Upper lobe of left lung (tissue), 6 donors: ENCODE measurements at regions not wholly inside any gene's neighbourhood (a gene's known extent, or its start where the extent isn't known, plus 50 kb on each side); places are given as distances from the start of the nearest gene placed in this dataset.

ENCODE experiments used
- ATAC-seq, 2 donors: fragments of 200-7000 bp; cut with Tn5 transposase; one replicate each; pipeline ENCODE4 v1.9.1; 2022; ENCODE audit warnings: mild to moderate bottlenecking in 2 of 2, moderate library complexity in 2 of 2; ENCODE audit not compliant: low FRiP score in 2 of 2
- DNase-seq, 2 donors: peaks; one replicate each; pipeline ENCODE4 v3.0.0-alpha.2; 2019 to 2020
- H3K27ac ChIP-seq, 4 donors: fragments of 200-600 bp; sonication (generic); one replicate each; pipeline ENCODE4 v1.5.1; 2016 to 2019
- H3K27me3 ChIP-seq, 4 donors: fragments of 200-600 bp; sonication (generic); one replicate each; pipeline ENCODE4 v1.5.1; 2017 to 2019
- H3K36me3 ChIP-seq, 4 donors: fragments of 200-600 bp; sonication (generic); one replicate each; pipeline ENCODE4 v1.5.1; 2016 to 2019
- H3K4me1 ChIP-seq, 4 donors: fragments of 200-600 bp; sonication (generic); one replicate each; pipeline ENCODE4 v1.5.1; 2018 to 2019
- H3K4me3 ChIP-seq, 4 donors: fragments of 200-600 bp; sonication (generic); one replicate each; pipeline ENCODE4 v1.5.1; 2017 to 2019; ENCODE audit warnings: mild to moderate bottlenecking in 2 of 4, moderate library complexity in 1 of 4
- H3K9me3 ChIP-seq, 4 donors: fragments of 200-600 bp; sonication (generic); one replicate each; pipeline ENCODE4 v1.5.1; 2018 to 2019
- EP300 ChIP-seq, 4 donors: sonication (generic); formaldehyde crosslinking; IDR thresholded peaks; one replicate each; pipeline ENCODE4 v1.5.1; 2017; ENCODE audit warnings: antibody characterized with exemption in 4 of 4, control low read depth in 2 of 4
- POLR2A ChIP-seq, 4 donors: fragments of 450-650 bp; IDR thresholded peaks; one replicate each; pipeline ENCODE4 v1.5.1; 2016 to 2017; ENCODE audit warnings: antibody characterized with exemption in 4 of 4, mild to moderate bottlenecking in 2 of 4
- POLR2AphosphoS5 ChIP-seq, 2 donors: sonication (generic); formaldehyde crosslinking; IDR thresholded peaks; one replicate each; pipeline ENCODE4 v1.5.1; 2017; ENCODE audit warnings: antibody characterized with exemption in 2 of 2
- WGBS, 2 donors: methylation state at CpG; one replicate each; pipeline ENCODE4 v1.1.5; 2017 to 2018; 5-methylcytosine and 5-hydroxymethylcytosine counted together
- TF ChIP-seq, protein P1 (sequence below), 6 experiments: fragments of 450-650 bp in 4 of 6; fragments of 200-600 bp in 2 of 6; sonication (generic) in 2 of 6; IDR thresholded peaks; one replicate each; pipeline ENCODE4 v1.5.1; 2016 to 2019; ENCODE audit warnings: antibody characterized with exemption in 6 of 6
- donor health status: DM: no; HTN: no; CAD: no; lungs with moderate emphysema.
- donor health status: DM: no; HTN: yes; CAD: no; lungs with severe emphysema.

DNA sequence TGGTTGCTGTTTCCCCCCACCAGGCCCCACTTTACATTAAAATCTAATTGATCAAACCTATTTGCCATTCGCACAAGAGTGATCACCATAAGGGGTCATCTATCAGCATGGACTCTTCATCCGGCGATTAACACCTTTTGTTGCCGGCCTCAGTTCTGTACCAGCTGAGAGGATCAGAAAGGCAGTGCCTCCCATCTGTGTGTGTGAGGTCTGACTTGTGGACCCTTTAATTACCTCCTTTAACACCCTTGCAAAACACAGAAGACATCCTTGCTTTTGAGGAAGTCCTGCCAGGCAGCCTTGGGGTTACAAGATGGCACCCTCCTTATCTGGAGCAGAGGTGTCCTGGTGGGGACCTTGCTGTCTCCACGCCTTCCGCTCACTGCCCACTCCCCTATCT, 77.2 kb upstream of the IRX3 start:
- Histone ChIP-seq H3K4me1 (no peaks in the 10 kb centered on the region), H3K9me3 (no peaks in the 10 kb centered on the region), H3K4me3 (no peak overlapping the region), H3K27ac (no peak overlapping the region), H3K27me3 (no peaks in the 10 kb centered on the region), H3K36me3 (no peaks in the 10 kb centered on the region)
- ATAC-seq (no peak), DNase-seq (no peak)
- TF ChIP-seq POLR2A (IDR thresholded peaks at IDR 0.05) (no peak), POLR2AphosphoS5 (IDR thresholded peaks at IDR 0.05) (no peak), EP300 (IDR thresholded peaks at IDR 0.05) (no peak)
- TF ChIP-seq, protein P1, sequence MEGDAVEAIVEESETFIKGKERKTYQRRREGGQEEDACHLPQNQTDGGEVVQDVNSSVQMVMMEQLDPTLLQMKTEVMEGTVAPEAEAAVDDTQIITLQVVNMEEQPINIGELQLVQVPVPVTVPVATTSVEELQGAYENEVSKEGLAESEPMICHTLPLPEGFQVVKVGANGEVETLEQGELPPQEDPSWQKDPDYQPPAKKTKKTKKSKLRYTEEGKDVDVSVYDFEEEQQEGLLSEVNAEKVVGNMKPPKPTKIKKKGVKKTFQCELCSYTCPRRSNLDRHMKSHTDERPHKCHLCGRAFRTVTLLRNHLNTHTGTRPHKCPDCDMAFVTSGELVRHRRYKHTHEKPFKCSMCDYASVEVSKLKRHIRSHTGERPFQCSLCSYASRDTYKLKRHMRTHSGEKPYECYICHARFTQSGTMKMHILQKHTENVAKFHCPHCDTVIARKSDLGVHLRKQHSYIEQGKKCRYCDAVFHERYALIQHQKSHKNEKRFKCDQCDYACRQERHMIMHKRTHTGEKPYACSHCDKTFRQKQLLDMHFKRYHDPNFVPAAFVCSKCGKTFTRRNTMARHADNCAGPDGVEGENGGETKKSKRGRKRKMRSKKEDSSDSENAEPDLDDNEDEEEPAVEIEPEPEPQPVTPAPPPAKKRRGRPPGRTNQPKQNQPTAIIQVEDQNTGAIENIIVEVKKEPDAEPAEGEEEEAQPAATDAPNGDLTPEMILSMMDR (IDR thresholded peaks at IDR 0.05) = no peak
- 84 to 90% methylated on average over 6 of the region's 6 CpGs for WGBS, 2 donors

DNA sequence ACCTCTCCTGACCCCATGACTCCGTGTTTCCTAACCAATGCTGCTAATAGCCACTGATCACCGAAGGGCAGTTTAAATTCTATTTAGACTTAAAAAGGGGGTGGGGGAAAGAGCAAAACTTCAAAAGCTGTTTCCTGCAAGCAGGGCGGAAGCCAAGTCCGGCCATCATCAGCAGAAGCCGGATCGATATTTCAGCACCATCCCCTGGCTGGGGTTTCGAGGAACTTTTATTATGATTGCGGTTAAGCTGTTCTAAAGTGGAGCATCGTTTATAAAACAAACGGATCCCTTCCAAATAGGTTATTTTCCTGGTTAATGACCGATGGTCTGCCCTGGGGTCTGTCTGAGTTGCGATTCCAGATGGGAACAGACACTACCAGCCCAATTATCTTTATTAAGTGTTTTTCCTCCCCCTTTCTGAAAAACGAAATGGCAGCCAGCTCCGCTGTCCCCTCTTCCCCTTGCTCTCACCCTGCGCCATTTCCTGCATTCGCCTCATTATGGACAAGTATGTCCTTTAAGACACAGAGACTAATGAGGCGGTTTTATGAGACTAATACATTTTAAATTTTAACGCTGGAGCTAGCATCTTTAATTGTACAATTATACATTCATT, 76.1 kb upstream of the IRX3 start:
- no peak overlapping the region for H3K27ac ChIP-seq
- H3K36me3 ChIP-seq = no peaks in the 10 kb centered on the region
- no peaks in the 10 kb centered on the region for H3K27me3 ChIP-seq
- H3K4me3 ChIP-seq = no peak overlapping the region
- no peak for DNase-seq
- ATAC-seq = no peak
- H3K9me3 ChIP-seq = no peaks in the 10 kb centered on the region
- 46 to 49% methylated on average over 18 of the region's 18 CpGs for WGBS, 2 donors
- TF ChIP-seq POLR2A (IDR thresholded peaks at IDR 0.05) = no peak
- no peak for TF ChIP-seq EP300 (IDR thresholded peaks at IDR 0.05)
- TF ChIP-seq POLR2AphosphoS5 (IDR thresholded peaks at IDR 0.05) = no peak
- TF ChIP-seq, protein P1 (IDR thresholded peaks at IDR 0.05) = no peak
- no peaks in the 10 kb centered on the region for H3K4me1 ChIP-seq

DNA sequence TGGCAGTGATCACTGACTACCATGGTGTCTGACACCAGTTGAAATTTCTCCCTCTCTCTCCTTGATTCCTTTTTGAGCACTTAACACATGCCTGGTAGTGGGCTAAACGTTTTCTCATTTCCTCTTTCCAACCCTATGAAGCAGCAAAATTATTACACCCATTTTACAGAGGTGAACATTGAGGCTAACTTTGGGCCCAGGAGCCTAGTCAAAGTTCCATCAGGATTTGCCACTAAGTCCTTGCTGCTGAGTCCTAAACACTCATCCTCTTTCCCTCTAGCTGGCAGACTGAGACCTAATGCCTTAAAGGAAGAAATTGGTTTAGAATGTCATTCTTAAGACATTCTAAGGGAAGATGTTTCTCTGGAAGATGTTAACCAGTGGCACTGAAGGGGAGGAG, 74.7 kb upstream of the IRX3 start:
- no peaks in the 10 kb centered on the region for H3K4me1 ChIP-seq
- H3K4me3 ChIP-seq = no peak overlapping the region
- TF ChIP-seq, protein P1 (IDR thresholded peaks at IDR 0.05) = no peak
- no peak for TF ChIP-seq EP300 (IDR thresholded peaks at IDR 0.05)
- no peaks in the 10 kb centered on the region for H3K9me3 ChIP-seq
- WGBS, 2 donors = 27 to 31% methylated on average over 1 of the region's 1 CpG
- ATAC-seq (no peak), DNase-seq (no peak)
- no peak overlapping the region for H3K27ac ChIP-seq
- no peaks in the 10 kb centered on the region for H3K27me3 ChIP-seq
- no peaks in the 10 kb centered on the region for H3K36me3 ChIP-seq

DNA sequence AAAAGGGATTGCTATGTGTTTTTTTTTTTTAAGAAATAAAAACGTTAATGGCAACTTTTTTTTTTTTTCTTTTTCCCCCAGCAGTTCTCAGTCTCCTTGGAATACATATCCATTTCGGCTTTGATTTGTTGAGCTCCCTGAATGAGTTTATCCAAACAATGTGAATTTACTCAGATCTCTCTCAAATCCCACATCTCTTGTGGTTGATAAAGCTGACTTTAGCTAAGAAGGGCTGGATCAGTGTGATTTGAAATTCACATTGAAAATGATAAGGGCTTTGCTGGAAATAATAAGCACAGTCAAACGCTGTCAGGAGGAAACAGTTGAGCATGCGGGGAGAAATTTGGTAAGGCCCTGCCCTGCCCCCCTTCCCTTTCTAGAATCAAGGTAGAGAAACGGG, 74.1 kb upstream of the IRX3 start:
- DNase-seq (no peak), ATAC-seq (no peak)
- Histone ChIP-seq H3K36me3 (no peaks in the 10 kb centered on the region), H3K4me3 (peak overlapping the region in 3 of 4 donors; percentile 7 to 29 (median 21)), H3K27ac (no peak overlapping the region), H3K9me3 (no peaks in the 10 kb centered on the region), H3K27me3 (no peaks in the 10 kb centered on the region), H3K4me1 (no peaks in the 10 kb centered on the region)
- WGBS, 2 donors = 26 to 32% methylated on average over 5 of the region's 5 CpGs
- TF ChIP-seq EP300 (IDR thresholded peaks at IDR 0.05) (no peak), POLR2AphosphoS5 (IDR thresholded peaks at IDR 0.05) (no peak), POLR2A (IDR thresholded peaks at IDR 0.05) (no peak)
- TF ChIP-seq, protein P1 (IDR thresholded peaks at IDR 0.05) = no peak

DNA sequence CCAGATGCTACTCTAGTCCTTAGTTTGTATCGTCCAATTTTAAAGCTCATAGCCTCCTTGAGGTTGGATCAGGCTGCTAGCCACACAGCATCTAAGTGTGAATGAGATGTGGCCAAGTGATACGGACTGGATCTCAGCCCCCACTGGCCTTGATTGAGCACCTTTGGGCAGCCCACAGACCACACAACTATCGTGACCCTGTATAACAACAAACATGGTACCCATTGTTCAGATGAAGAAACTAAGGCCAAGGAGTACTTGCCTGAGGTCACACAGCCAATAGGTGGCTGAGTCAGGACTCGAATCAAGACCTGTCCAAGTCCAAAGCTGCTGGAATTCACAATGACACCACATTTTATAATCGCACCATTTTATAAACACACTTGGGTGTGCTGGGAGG, 73.0 kb upstream of the IRX3 start:
- WGBS, 2 donors = 68 to 84% methylated on average over 4 to 5 of the region's 5 CpGs
- ATAC-seq (no peak), DNase-seq (no peak)
- H3K4me3 ChIP-seq = no peak overlapping the region
- no peaks in the 10 kb centered on the region for H3K4me1 ChIP-seq
- no peak for TF ChIP-seq POLR2A (IDR thresholded peaks at IDR 0.05)
- no peaks in the 10 kb centered on the region for H3K27me3 ChIP-seq
- no peaks in the 10 kb centered on the region for H3K36me3 ChIP-seq
- no peaks in the 10 kb centered on the region for H3K9me3 ChIP-seq
- H3K27ac ChIP-seq = no peak overlapping the region
